T follicular helper cell (primary cell): ENCODE measurements at regions not wholly inside any gene's neighbourhood (a gene's known extent, or its start where the extent isn't known, plus 50 kb on each side); places are given as distances from the start of the nearest gene placed in this dataset.
"Not testable (repeated sequence)": the region's sequence is repeated elsewhere in the genome, so short reads cannot be mapped to it uniquely, and the experiment has no call there.

Experiments used
- DNase-seq: peaks from one replicate; pipeline ENCODE4 v3.0.0-alpha.2; 2020; ENCODE audit warnings: low read depth

DNA sequence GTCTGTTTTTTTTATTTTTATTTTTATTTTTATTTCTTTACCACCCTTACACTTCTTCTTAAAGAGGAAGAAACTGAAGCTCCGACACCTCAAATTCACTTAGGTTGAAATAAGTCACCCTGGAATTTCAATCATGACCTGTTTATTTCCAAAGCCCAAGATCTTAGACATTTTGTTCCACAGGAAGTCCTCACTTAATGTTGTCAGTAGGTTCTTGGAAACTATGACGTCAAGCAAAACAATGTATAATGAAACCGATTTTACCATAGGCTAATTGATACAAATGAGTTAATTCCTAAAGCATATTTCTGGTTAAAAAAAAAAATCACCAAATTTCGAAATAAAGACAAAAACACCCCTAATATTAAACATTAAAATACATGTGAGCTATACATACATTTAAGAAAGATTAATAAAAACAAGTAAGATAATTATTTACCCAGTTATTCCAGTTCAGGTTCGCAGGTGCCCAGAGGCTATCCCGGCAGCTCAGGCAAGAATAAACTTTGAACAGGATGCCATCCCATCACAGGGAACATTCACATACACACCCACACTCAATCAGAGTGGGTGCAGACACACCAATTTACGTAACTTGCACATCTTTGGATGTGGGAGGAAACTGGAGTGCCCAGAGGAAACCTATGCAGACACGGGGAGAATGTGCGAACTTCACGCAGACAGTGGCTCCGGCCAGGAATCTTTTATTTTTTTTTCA, 391.0 kb downstream of the RAP2B start:
- DNase-seq: no peak

DNA sequence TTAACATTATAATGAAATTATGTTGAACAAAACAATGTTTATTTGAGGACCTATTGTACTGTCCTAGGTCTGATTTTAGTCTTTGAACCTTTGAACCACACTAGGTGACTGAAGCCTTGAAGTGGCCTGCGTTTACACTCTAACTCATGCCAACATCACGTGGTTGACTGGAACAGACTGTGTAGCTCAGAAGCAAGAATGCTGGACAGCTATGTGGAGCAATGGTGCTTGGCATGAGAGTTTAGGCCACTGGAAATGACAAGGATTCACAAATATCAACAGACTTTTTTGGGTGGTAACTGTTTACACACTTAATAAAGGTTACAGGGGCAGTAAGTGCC, 391.5 kb downstream of the RAP2B start:
- no peak for DNase-seq

DNA sequence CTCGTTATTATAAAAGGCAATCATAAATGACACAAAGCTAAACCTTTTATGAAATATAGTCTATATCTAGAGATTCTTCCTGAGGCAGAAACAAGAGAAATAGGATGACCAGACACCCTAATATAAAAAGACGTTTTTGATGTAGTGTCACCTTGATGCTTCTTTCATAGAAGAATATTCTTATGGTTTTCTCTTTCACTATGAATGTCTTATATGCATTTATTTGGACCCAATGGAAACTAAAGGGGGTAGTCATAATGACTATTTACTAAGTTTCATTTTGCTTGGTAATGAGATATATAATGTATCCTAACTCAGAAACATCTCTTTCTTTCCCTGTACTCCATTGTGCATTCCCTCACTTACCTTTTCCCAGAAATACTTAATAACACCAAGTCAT, 393.9 kb downstream of the RAP2B start:
- no peak for DNase-seq

DNA sequence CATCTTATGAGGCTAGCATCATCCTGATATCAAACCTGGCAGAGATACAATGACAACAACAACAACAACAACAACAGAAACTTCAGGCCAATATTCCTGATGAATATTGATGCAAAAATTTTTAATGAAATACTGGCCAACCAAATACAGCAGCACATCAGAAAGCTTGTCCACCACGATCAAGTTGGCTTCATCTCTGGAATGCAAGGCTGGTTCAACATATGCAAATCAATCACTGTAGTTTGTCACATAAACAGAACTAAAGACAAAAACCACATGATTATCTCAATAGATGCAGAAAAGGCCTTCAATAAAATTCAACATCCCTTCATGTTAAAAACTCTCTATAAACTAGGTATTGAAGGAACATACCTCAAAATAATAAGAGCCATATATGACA, 397.3 kb downstream of the RAP2B start:
- not testable (repeated sequence) for DNase-seq

DNA sequence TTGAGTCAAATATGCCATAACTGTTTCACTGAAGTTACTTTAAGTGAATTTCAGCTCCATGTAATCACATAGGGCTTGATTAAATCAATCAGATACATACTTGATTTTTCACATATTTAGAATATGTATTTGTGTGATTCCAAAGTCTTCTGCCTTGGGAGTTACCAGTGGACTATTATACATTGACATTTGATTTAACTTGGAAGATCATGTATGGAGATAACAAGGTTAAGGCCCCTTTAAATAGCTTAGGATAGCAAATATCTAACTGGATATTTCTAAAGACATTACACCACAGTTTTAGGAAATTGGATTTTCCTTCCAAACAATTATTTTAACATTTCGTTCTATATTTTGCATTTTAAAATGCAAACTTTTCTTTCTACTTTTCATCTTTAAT, 405.0 kb downstream of the RAP2B start:
- no peak for DNase-seq

DNA sequence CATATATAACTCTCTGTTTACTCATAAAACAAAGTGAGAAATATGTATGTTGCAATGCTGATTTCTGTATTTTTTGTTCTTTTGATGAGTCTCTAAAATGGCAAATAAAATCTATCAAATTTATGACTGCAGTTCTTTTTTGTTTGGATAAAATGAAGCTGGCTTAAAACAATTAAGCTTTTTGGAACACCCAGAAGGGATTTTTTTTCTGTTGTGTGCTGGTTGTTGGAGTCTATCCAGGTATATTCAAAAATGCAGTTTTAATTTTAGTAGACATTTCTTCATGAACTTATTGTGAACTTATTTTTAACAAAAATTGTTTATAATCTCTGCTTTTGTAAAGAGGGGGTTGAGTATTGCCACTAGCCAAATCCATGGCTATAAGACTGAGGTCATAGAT, 405.5 kb downstream of the RAP2B start:
- no peak for DNase-seq

DNA sequence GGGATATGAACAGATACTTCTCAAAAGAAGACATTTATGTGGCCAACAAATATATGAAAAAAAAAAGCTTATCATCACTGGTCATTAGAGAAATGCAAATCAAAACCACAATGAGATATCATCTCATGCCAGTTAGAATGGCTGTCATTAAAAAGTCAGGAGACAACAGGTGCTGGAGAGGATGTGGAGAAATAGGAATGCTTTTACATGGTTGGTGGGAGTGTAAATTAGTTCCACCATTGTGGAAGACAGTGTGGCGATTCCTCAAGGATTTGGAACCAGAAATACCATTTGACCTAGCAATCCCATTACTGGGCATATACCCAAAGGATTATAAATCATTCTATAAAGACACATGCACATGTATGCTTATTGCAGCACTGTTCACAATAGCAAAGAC, 408.5 kb downstream of the RAP2B start:
- DNase-seq: not testable (repeated sequence)

DNA sequence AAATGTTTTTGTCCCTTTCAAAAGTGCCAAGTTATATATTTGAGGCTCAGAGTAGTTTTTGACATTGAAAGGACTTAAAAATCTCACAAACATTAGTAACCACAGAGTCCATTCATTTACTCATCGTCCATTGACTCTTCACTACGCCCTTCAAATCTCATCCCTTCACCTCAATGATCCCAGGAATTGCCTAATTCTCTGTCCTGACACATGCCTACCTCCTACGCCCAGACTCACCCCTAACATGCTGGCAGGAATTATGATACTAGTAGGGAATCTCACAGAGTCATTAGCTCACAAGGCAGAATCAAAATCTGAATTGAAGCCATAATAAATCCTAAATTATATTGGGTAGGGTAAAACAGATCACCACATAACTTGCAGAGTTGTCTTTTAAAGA, 410.1 kb downstream of the RAP2B start:
- DNase-seq: no peak

DNA sequence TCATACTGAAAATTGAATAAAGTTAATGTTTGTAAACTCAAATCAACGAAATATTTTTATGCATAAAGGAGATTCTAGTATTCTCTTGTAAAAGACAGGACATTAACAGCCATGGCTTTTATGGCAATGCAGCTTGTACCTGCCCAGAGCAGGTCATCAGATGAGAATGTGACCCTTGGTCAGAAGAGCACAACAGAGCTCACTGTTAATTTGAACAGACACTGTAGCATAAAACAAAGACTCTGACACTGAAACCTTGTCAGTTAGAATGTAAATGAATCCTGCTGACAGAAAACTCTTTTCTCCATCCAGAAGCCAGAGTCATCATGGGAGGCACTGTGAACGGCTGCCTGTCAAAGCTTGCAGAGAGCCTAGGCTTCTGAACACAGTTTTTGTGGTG, 410.6 kb downstream of the RAP2B start:
- no peak for DNase-seq

DNA sequence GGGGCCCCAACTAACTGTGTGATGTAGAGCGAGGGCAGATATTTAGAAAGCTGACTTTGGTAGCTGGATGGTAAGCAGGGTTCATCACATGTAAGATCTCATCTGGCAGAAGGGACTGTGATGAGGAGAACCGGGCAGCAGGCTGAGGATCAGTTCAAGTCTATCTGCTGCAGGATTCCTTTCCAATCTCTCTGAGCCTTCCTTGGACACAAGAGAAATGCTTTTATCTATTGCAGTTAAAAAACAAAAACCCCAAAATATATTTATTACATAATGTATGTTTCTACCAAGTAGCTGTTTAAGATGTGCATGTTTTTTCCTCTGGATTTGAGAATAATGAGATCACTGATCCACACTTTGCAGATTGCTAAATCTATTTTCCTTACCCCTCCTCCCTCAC, 411.5 kb downstream of the RAP2B start:
- DNase-seq: no peak

DNA sequence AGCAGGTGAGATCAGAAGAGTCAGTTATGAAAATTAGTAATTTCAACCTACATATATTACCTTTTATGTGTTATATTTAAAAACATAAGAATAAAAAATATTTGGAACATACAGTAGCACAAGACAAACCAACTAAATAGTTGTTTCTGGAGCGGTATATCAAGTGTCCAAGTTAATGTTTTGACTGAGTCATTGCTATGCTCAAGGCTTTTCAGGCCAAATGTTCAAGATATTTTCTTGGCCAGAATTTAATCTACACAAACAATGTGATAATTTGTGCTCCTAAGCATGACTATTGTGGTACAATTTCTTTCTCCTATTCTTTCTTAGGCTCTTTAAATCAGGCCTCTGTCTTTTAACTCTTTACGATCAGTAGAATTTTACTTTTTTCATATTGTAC, 412.4 kb downstream of the RAP2B start:
- DNase-seq: no peak

DNA sequence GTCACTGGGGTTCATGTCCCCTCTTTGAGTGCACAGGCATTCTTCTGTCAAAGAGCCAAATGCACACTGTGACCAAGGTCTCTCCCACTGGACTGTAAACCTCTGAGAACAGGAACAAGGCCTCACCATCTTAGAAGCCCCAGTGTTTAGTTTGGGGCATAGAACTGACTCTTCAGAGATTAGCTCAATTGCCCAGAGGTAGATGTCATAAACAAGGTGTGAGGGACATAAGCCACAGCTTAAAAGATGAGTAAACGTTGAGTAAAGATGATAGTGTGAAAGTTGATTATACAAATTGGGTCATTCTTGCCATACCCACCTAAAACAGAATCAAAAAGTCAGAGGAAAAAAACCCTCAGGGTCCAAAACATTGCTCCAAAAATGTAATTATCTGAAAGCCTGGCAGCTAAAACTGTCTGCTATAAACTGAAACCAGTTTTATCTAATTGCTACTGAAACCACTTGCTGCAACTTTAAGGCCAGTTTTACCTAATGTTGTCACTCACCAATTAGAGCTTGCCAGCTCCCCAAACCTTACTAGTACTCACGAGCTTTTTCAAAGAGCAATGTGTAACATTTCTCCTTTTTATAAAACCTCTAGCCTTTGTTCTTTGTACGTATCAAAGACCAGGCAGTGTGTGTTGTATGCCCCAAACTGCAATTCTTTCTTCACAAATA, 415.2 kb downstream of the RAP2B start:
- DNase-seq: no peak

DNA sequence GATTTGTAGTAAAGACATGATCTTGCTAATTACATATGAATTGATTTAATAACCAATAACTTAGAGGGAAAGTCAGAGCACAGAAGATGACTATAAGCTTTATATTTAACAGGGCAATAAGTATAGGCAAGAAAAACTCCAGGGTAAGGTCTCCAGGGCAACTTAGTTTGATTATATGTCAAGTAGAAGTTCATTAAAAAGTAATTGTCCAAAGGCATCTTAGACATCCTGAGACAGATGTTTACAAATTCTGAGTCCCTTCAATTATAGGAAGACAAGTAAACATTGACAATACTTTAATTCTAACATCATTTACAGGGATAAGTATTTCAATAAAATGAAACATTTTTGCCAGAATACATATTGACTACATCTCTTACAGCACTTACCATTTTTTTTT, 416.0 kb downstream of the RAP2B start:
- no peak for DNase-seq

DNA sequence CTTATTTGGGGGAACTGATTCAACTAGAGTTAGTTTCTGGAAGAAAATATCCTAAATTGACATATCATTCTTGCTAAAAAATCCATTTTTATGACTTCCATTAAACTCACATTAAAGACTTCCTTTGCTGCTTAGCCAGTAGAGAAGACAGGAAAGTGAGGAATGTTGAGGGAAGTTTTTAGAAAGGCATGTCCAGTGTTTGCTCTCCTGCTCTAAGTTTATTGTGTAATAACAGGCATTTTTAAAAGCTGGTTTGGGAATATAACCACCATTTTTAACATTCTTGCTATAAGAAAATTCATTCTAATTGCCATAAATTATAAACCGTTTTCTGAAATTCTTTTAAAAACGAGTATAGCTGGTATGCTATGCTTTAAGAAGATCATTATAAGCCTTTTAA, 428.0 kb downstream of the RAP2B start:
- no peak for DNase-seq

DNA sequence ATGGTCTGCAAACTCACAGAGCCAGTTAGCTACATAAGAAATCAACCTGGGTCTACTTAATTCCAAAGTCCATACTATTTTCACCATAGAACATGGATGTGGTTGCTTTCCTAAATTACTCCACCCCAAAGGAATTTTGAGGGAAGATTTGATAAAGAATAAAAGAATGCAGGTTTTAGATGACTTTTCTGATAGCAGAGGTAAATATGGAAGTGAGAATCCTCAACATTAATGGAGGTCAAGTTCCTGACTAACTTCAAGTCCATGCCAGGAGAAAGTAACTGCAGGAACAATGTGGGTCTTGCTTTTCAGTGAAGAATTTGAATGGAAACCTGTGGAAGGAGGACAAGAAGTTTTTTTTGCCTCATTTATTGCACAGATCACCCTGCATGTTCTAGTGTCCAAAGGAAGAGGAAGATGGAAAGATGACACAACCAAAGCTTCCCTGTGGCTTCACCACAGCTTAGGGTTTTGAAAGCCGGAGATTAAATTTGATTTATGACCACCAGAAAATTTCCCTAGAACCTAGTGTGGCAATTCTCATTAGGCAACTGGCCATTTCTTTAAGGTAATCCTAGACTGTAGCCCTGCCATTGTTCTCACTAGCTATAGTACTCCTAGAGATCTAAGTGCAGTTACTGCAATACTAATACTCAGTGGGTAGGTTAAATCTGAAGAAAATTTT, 429.7 kb downstream of the RAP2B start:
- DNase-seq: no peak

DNA sequence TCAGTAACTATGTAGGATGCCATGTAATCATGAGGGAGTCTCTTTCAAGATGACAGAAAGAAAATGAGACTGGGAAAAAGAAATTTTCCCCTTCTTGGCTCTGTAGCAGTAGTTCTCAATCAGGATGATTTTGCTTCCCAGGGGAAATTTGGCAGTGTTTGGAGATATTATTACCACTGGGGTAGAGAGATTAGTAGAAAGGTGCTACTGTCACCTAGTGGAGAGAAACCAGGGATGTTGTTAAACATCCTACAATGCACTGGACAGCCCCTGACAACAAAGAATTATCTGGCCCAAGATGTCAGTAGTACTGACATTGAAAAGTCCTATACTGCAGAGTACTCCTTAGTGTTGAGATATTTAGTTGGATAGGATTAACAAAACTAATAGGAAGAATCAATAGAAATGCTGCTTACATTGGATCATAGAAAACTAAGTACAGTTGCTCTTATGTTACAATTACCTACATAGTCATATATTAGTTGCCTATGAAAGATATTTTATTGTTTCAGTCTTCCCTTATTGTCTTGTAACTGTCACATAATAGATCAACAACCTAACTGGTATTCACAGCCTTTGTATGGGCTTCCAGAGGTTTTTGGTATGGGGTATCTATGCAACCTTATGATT, 433.3 kb downstream of the RAP2B start:
- DNase-seq: no peak

DNA sequence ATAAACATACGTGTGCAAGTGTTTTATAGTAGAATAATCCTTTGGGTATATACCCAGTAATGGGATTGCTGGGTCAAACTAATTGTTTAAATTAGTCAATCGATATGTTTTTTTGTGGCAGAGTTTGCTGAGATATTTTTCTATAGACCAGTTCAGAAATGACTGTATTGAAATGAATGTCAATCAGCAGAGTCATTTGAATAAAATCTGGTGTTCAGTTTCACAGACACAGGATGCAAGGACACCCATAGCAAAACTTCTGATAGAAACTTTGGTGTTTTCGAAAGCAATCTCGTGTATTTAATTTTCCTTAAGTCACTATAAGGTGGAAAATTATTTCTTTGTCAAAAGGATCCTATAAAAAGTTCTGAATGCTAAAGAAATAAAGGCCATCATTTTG, 434.4 kb downstream of the RAP2B start:
- no peak for DNase-seq

DNA sequence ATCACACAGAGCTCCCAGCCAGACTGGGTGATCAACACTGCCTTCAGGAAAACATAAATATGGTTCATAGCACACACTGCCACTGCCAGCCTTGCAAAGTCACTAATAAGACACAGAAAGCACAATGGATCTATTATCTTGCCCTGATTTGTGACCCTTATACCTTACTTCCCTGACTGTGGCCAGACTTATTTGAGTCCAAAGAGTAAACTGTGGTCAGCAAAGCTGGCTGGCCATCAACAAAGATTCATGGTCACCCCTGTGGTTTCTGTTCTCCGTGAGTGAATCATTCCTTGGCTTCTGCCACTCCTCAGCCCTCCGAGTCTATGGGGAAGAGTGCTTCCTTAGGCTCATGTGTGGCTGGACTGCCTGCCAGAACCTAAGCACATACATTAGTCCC, 437.7 kb downstream of the RAP2B start:
- no peak for DNase-seq

DNA sequence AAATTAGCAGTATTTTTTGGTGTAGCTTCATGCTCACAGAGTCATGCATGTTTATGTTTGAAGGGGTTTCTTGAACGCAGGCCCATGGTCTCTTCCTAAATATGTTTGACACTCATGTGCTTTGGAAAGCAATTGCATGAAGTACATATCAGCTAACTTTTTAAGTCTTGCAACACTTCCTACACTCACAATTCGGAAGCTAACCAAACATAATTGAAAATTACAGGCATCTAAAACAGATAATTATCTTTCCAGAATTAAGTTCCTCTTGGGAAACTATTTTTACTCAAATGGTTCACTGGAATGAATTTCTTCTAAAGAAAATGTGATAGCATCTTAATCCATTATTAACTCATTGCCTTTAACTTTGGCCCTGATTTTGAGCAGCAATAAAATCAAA, 438.9 kb downstream of the RAP2B start:
- no peak for DNase-seq

DNA sequence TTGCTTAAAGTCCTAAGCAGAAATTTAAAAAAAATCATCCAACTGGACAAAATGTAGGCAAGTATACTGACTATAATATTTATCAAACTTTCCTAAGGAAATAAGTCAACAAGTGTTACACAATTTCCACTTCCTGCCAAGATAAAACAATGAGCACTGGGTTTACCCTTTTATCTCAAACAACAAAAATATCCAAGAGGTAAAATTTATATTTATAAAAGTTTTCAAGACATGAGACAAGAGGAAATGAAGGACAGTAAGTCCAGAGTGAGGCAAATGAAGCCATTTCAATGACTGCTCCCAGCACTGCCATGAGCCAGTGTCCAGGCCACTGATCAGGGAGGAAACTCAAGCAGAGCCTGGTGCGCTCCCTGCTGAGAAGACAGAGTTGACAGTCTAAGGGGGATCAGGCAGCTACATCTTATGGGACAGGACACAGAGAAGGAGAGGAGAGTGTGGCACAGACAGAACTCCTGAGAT, 439.4 kb downstream of the RAP2B start:
- no peak for DNase-seq

DNA sequence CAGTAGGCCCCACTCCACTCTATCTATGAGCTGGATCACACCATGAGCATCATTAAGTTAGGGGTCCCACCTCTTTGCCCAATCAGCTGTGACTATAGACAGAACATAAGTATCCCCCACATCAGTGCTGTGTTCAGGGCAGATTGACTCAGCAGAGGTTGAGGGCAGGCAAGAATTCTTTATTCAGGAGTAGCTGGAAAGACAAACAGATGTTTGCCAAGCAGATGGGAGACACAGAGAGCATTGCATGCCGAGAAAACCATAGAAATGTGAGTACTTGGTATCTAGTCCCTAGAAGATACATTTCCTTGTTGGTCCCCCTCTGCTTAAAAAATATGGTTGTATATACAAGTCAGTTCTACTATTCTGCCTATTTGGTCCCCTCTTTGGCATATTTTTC, 440.8 kb downstream of the RAP2B start:
- DNase-seq: no peak

DNA sequence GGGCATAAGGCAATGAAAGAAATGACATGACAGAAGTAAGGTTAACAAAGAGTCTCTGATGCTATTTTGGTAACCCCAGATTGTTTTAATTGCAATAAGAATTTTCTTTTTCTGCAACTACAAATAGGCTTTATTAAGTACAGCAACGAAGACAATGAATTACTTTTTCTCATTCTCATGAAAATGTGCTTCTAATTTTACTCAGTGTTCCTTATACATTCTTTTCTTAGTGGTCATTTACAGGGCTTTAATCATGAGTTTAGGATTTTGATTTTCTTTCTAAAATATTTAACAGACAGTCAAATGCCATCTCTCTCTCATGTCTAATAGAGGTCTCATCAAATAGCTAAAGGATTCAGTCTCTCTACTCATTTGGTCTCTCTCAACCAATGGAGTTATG, 452.1 kb downstream of the RAP2B start:
- no peak for DNase-seq

DNA sequence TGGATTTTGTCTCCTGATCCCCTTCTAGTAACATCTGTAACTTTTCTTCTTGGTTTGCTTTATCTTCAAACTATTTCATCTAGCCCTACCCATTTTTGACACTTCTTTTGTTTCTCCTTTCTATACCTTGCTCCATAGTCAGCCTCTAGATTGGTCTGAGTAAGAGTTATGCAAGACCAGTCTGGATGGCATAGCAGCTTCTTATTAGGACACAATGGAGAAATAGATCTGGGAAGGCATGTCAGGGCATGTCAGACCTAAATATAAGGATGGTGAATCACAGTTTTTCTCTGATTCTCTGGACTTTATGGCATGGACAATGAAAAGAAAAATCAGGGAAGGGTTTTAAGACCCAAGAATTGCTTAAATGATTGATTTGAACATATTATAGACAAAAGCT, 452.5 kb downstream of the RAP2B start:
- no peak for DNase-seq
